ENCODE measurements at regions not wholly inside any gene's neighbourhood (a gene's known extent, or its start where the extent isn't known, plus 50 kb on each side); places are given as distances from the start of the nearest gene placed in this dataset.
A peak's percentile ranks its signal among the peaks of the same experiment; 100 is the strongest.

GRCh38 chr2:122000556-122001340 is 245.3 kb downstream of the TSN start:
- H3K4me3 ChIP-seq: no peak overlapping the region
- DNase-seq (ENCODE audit: low spot score): no peak
- no peak for TF ChIP-seq CTCF (IDR thresholded peaks at IDR 0.05)
- no peak overlapping the region for H3K27ac ChIP-seq

GRCh38 chr2:122001441-122001874 is 246.0 kb downstream of the TSN start:
- Histone ChIP-seq H3K4me3 (no peak overlapping the region), H3K27ac (no peak overlapping the region)
- DNase-seq (ENCODE audit: low spot score): no peak
- TF ChIP-seq CTCF (IDR thresholded peaks at IDR 0.05): no peak

- Histone ChIP-seq H3K4me3 (no peak overlapping the region), H3K27ac (no peak overlapping the region)
- TF ChIP-seq CTCF (IDR thresholded peaks at IDR 0.05): no peak
- no peak for DNase-seq (ENCODE audit: low spot score)
Observed at GRCh38 chr2:122003196-122003940, 247.9 kb downstream of the TSN start.

- H3K27ac ChIP-seq: no peak overlapping the region
- TF ChIP-seq CTCF (IDR thresholded peaks at IDR 0.05): no peak
- no peak for DNase-seq (ENCODE audit: low spot score)
- no peak overlapping the region for H3K4me3 ChIP-seq
Observed at GRCh38 chr2:122007126-122007525, 251.7 kb downstream of the TSN start.

GRCh38 chr2:122007577-122007976 is 252.1 kb downstream of the TSN start:
- no peak overlapping the region for H3K4me3 ChIP-seq
- no peak for TF ChIP-seq CTCF (IDR thresholded peaks at IDR 0.05)
- DNase-seq (ENCODE audit: low spot score): no peak
- H3K27ac ChIP-seq: no peak overlapping the region

GRCh38 chr2:122009561-122009960 is 254.1 kb downstream of the TSN start:
- no peak for TF ChIP-seq CTCF (IDR thresholded peaks at IDR 0.05)
- H3K27ac ChIP-seq: no peak overlapping the region
- H3K4me3 ChIP-seq: no peak overlapping the region
- DNase-seq (ENCODE audit: low spot score): peak; percentile 29
